ENCODE measurements at regions not wholly inside any gene's neighbourhood (a gene's known extent, or its start where the extent isn't known, plus 50 kb on each side); places are given as distances from the start of the nearest gene placed in this dataset.

- Histone ChIP-seq H3K36me3 (replicated peaks; ENCODE audit: insufficient read depth, low read depth) (no peaks in the 10 kb centered on the region), H3K27ac (no peak overlapping the region), H4K20me1 (ENCODE audit: insufficient read depth, poor library complexity, severe bottlenecking) (no peaks in the 10 kb centered on the region), H3K9me3 (ENCODE audit: low read depth) (no peaks in the 10 kb centered on the region), H2AFZ (no peak overlapping the region), H3K27me3 (no peaks in the 10 kb centered on the region), H3K79me2 (no peaks in the 10 kb centered on the region), H3K4me1 (ENCODE audit: insufficient read depth) (no peaks in the 10 kb centered on the region), H3K4me3 (no peak overlapping the region), H3K9me2 (replicated peaks; ENCODE audit: insufficient read depth) (no peaks in the 10 kb centered on the region), H3K4me2 (no peak overlapping the region)
- WGBS (ENCODE audit: low lambda C conversion rate, missing lambda C conversion rate), result 96% methylated on average over 14 of the region's 14 CpGs
- no peak for DNase-seq (ENCODE audit: low spot score)
- TF ChIP-seq EZH2phosphoT487 (IDR thresholded peaks at IDR 0.05; ENCODE audit: low read depth, severe bottlenecking, unreplicated experiment), result no peak
- TF ChIP-seq CTCF (IDR thresholded peaks at IDR 0.05; ENCODE audit: poor library complexity), result no peak
- no peak for TF ChIP-seq EZH2 (IDR thresholded peaks at IDR 0.05; ENCODE audit: borderline replicate concordance)
Observed at GRCh38 chr13:58528351-58528750, 896.8 kb downstream of the PCDH17 start.

GRCh38 chr13:58531614-58532013, 900.1 kb downstream of the PCDH17 start:
- Histone ChIP-seq H3K4me1 (ENCODE audit: insufficient read depth) (no peaks in the 10 kb centered on the region), H3K4me2 (no peak overlapping the region), H3K9me2 (replicated peaks; ENCODE audit: insufficient read depth) (no peaks in the 10 kb centered on the region), H3K36me3 (replicated peaks; ENCODE audit: insufficient read depth, low read depth) (no peaks in the 10 kb centered on the region), H3K4me3 (no peak overlapping the region), H3K79me2 (no peaks in the 10 kb centered on the region), H3K27me3 (no peaks in the 10 kb centered on the region), H3K27ac (no peak overlapping the region), H2AFZ (no peak overlapping the region), H4K20me1 (ENCODE audit: insufficient read depth, poor library complexity, severe bottlenecking) (no peaks in the 10 kb centered on the region), H3K9me3 (ENCODE audit: low read depth) (no peaks in the 10 kb centered on the region)
- TF ChIP-seq EZH2 (IDR thresholded peaks at IDR 0.05; ENCODE audit: borderline replicate concordance), result no peak
- WGBS (ENCODE audit: low lambda C conversion rate, missing lambda C conversion rate), result 87% methylated on average over 4 of the region's 4 CpGs
- DNase-seq (ENCODE audit: low spot score), result no peak

GRCh38 chr13:58542530-58542929, 911.0 kb downstream of the PCDH17 start:
- Histone ChIP-seq H3K4me2 (no peak overlapping the region), H3K79me2 (no peaks in the 10 kb centered on the region), H3K4me1 (ENCODE audit: insufficient read depth) (no peaks in the 10 kb centered on the region), H3K9me3 (ENCODE audit: low read depth) (no peaks in the 10 kb centered on the region), H3K9me2 (replicated peaks; ENCODE audit: insufficient read depth) (no peaks in the 10 kb centered on the region), H3K27ac (no peak overlapping the region), H3K36me3 (replicated peaks; ENCODE audit: insufficient read depth, low read depth) (no peaks in the 10 kb centered on the region), H3K27me3 (no peaks in the 10 kb centered on the region), H2AFZ (no peak overlapping the region), H3K4me3 (no peak overlapping the region), H4K20me1 (ENCODE audit: insufficient read depth, poor library complexity, severe bottlenecking) (no peaks in the 10 kb centered on the region)
- no peak for DNase-seq (ENCODE audit: low spot score)
- TF ChIP-seq CTCF (IDR thresholded peaks at IDR 0.05; ENCODE audit: poor library complexity), result no peak

GRCh38 chr13:58547419-58547818, 915.9 kb downstream of the PCDH17 start:
- H4K20me1 ChIP-seq (ENCODE audit: insufficient read depth, poor library complexity, severe bottlenecking), result no peaks in the 10 kb centered on the region
- no peaks in the 10 kb centered on the region for H3K4me1 ChIP-seq (ENCODE audit: insufficient read depth)
- no peaks in the 10 kb centered on the region for H3K79me2 ChIP-seq
- no peak overlapping the region for H3K4me3 ChIP-seq
- no peak overlapping the region for H2AFZ ChIP-seq
- no peaks in the 10 kb centered on the region for H3K9me3 ChIP-seq (ENCODE audit: low read depth)
- 90% methylated on average over 1 of the region's 1 CpG for WGBS (ENCODE audit: low lambda C conversion rate, missing lambda C conversion rate)
- H3K27me3 ChIP-seq, result no peaks in the 10 kb centered on the region
- no peak overlapping the region for H3K27ac ChIP-seq
- no peak overlapping the region for H3K4me2 ChIP-seq
- no peaks in the 10 kb centered on the region for H3K9me2 ChIP-seq (replicated peaks; ENCODE audit: insufficient read depth)
- TF ChIP-seq EZH2 (IDR thresholded peaks at IDR 0.05; ENCODE audit: borderline replicate concordance) (no peak), EZH2phosphoT487 (IDR thresholded peaks at IDR 0.05; ENCODE audit: low read depth, severe bottlenecking, unreplicated experiment) (no peak), CTCF (IDR thresholded peaks at IDR 0.05; ENCODE audit: poor library complexity) (no peak)
- DNase-seq (ENCODE audit: low spot score), result no peak
- no peaks in the 10 kb centered on the region for H3K36me3 ChIP-seq (replicated peaks; ENCODE audit: insufficient read depth, low read depth)

All from hepatocyte (in vitro differentiated cells).